NCI-H2029 (cell line): ENCODE measurements at regions not wholly inside any gene's neighbourhood (a gene's known extent, or its start where the extent isn't known, plus 50 kb on each side); places are given as distances from the start of the nearest gene placed in this dataset.

Source experiments
- DNase-seq: peaks from one replicate; lab custom pipeline; 2025; lab: John Stamatoyannopoulos, UW

- DNase-seq = no peak
Observed at GRCh38 chr16:59707436-59708226, 973.5 kb upstream of the GOT2 start.

DNA sequence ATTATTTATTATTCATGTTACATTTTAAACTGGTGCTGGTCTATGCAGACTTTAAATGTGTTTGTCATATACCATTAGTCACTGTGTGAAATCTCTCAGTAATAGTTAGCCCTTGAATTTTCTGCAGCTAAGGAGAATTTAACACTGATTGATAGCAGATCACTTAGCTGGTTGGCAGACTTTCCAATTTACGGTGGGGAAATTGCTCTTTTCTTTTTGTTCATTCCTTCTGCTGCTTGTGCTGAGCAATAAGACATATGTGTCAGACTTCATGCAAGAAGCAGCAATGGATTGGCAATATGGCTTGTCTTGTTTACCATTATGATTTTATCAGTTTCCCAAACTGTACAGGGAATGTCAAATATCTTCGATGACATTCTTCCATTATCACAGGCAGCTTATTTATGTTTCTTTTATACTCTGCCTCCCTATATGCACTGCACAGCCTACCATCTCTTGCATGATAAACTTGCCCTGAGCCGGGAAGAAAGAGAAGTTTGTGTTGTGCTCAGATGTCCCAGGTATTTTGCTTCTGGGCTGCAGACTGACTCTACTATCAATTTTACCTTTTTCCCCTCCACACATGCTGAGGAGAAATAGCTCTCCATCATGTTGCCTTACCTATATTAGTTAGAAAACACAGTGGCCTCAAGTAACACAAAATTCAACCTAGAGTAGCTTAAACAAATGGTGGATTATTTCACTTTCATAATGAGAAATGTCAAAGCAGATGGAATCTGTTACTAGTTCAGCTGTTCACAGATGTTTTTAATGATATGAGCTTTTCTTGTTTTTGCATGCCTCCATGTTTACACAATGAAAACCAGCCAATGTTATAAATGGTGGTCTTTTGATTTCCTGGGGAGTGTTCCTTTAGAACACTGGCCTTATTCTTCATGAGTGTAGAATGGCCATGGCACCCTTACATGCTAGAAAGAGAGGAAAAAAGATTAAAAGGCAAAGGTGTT is 968.1 kb upstream of the GOT2 start:
- no peak for DNase-seq

- no peak for DNase-seq
Observed at GRCh38 chr16:59699786-59700185, 965.7 kb upstream of the GOT2 start.

GRCh38 chr16:59698346-59699020 is 964.4 kb upstream of the GOT2 start:
- DNase-seq = no peak

GRCh38 chr16:59697761-59698160 is 963.6 kb upstream of the GOT2 start:
- DNase-seq = no peak

GRCh38 chr16:59697236-59697635 is 963.1 kb upstream of the GOT2 start:
- no peak for DNase-seq

GRCh38 chr16:59696495-59696894 is 962.4 kb upstream of the GOT2 start:
- DNase-seq = no peak

DNA sequence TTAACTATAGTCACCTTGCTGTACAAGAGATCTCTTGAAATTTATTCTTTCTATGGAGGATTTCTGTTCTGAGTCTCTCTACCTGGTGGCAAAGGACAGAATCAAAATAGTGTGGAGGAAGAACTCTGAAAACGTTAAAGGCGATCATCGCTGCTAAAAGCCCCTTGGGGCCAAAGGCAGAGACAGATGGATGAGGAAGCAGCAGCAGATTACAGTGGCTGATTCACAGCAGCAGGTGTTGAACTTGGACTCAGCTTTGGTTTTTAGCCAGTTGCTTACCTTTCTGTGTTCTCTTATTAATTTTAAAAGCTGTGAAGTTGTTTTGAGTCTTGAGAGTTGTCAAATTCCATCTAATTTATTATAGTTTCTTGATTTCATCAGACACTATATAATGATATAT is 956.1 kb upstream of the GOT2 start:
- DNase-seq = no peak

GRCh38 chr16:59688006-59688405 is 953.9 kb upstream of the GOT2 start:
- DNase-seq = no peak

GRCh38 chr16:59686405-59686804 is 952.3 kb upstream of the GOT2 start:
- DNase-seq = no peak

DNA sequence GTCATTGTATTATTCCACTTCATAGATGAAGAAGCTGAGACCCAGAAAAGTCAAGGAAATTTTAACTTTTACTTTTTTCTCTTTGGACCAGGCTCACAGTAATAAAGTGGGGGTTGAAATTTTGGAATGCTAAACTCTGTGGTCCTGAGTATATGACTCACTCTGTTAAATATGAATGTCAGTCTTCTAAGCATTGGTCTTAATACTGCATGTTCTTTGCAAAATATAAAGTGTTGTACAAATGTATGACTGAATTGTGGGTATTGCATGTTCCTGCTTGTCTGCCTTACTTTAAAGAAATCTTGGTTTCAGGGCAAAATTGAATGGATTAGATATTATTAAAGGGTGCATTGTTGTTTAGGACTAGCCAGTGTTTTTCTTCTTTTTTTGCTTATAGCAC is 950.8 kb upstream of the GOT2 start:
- no peak for DNase-seq

DNA sequence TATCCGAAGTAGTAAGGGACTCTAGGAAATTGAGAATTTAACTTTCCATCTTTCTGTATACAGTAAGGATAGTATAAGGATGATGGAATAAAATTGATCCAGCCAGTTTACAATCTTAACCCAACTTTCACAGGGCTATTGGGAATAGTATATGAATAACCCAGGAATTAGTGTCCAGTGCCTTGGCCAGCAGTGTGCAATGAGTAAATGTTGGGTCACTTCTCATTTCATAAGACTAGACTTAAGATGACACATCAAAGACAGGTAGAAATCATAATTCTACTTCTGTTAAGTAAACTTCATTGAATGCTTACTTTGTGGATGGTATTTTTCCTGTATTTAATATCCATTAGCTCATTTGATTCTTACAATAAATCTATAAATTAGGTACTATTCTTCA is 949.6 kb upstream of the GOT2 start:
- DNase-seq = no peak

- no peak for DNase-seq
Observed at GRCh38 chr16:59665618-59666220, 931.6 kb upstream of the GOT2 start.

DNA sequence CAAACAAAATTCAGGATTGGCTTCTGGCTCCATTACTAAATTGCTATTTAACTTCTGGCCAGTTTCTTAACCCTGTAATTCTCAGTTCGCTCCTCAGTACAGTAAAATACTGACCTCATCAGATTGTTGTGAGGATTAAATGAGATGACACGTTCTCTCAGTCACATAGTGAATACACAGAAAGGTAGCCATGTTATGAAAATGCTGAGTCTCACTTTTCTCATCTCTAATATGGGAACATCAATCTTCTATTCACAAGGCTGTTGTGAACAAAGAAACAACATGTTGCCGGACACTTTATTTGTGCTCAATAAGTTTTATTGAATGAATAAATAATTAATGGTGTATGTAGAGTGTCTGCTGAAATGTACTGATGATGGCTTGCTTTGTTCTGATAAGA is 924.5 kb upstream of the GOT2 start:
- DNase-seq = no peak

DNA sequence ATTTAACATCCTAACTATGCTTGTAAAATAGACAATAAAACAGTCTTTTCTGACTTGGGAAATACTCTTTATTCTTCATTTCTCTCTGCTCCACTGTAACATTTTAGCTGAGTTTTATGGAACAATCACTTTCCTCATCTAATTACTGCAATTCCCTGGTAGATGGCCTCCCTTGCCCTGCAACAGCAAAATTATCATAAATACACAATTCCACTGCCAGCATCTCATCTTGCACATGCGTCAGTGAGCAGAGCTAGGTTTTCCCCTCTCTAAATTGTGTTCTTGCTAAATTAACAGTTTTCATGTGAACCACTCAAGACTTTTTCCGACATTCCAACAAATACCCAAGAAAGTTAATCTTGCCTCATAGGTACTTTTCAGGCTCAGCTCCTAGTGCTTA is 920.9 kb upstream of the GOT2 start:
- no peak for DNase-seq

- DNase-seq = no peak
Observed at GRCh38 chr16:59654455-59654854, 920.3 kb upstream of the GOT2 start.

- no peak for DNase-seq
Observed at GRCh38 chr16:59651662-59652061, 917.5 kb upstream of the GOT2 start.

GRCh38 chr16:59645194-59645593 is 911.1 kb upstream of the GOT2 start:
- DNase-seq = no peak

- DNase-seq = no peak
Observed at GRCh38 chr16:59635674-59636073, 901.6 kb upstream of the GOT2 start.

DNA sequence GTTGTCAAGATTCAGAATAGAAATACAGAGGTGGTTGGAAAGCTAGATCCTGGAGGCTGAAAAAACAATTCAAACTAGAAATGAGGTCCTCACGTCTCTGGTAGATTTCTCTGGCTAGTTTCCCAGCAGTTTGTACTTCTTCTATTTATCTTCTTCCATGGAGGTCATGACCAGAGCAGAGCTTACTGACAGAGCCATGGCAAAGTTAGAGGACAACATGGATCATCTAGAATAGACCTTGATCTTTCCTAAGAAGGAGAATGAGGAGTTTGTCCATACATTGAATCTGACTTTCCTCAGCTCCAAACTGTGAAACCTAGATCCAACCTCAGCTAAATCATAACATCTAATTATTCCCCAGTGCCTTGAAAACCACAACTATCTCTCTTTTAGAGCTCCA is 900.8 kb upstream of the GOT2 start:
- DNase-seq = no peak

- DNase-seq = no peak
Observed at GRCh38 chr16:59634004-59634579, 900.0 kb upstream of the GOT2 start.
